ENCODE measurements at regions not wholly inside any gene's neighbourhood (a gene's known extent, or its start where the extent isn't known, plus 50 kb on each side); places are given as distances from the start of the nearest gene placed in this dataset.

DNA sequence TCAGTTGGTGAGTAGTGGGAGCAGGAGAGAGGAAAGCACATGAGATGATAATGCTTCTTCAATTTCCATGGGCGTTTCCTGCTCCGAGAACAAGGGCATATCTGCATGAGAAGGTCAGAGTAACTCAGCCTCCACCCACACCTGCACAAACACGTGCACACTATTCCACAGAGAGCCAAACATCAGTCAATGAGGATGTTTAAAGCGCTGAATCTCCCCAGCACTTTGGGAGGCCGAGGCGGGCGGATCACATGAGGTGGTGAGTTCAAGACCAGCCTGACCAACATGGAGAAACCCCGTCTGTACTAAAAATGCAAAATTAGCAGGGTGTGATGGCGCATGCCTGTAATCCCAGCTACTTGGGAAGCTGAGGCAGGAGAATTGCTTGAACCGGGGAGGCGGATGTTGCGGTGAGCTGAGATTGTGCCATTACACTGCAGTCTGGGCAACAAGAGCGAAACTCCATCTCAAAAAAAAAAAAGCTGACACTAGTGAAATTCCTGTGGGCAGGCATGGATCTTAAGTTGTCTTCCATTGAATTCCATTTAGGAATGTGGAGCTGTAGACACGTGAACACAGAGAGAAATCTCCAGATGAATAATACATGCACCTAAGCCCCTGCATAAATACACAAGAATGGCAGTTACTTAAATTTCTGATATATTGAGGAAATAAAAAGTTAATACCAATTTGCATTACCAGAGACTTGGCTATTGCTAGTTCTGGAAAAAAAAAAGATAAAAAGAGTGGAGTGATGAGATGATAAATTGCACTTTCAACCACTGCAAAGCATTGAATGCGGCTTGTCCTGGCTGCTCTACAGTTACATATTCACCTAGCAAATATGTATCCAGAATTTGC, 1097.4 kb upstream of the TMEM132C start (continued):
- no peak for TF ChIP-seq JUND (IDR thresholded peaks at IDR 0.05; ENCODE audit: low read length)
- no peak for TF ChIP-seq CTBP2 (IDR thresholded peaks at IDR 0.05; ENCODE audit: borderline replicate concordance, insufficient read depth, insufficient read length, low read length)
- no peak for TF ChIP-seq RAD21 (IDR thresholded peaks at IDR 0.05 in 1 of 2, conservative IDR thresholded peaks at IDR 0.05 in 1 of 2; ENCODE audit: low read depth in 2 of 2, low read length in 2 of 2)
- TF ChIP-seq, protein P1, sequence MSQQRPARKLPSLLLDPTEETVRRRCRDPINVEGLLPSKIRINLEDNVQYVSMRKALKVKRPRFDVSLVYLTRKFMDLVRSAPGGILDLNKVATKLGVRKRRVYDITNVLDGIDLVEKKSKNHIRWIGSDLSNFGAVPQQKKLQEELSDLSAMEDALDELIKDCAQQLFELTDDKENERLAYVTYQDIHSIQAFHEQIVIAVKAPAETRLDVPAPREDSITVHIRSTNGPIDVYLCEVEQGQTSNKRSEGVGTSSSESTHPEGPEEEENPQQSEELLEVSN (IDR thresholded peaks at IDR 0.05) = no peak
